MM.1S (cell line): ENCODE measurements at regions not wholly inside any gene's neighbourhood (a gene's known extent, or its start where the extent isn't known, plus 50 kb on each side); places are given as distances from the start of the nearest gene placed in this dataset.

ENCODE experiments used
- CTCF ChIP-seq: fragments of 300-600 bp; sonication (generic); IDR thresholded peaks from 2 replicates; pipeline ENCODE4 v1.5.1; 2016; ENCODE audit warnings: antibody characterized with exemption, low read length, mixed read lengths
- EZH2 ChIP-seq: fragments of 300-600 bp; sonication (generic); optimal IDR thresholded peaks from 2 replicates; pipeline ENCODE3; 2017; ENCODE audit warnings: low read depth, mild to moderate bottlenecking, antibody characterized with exemption, low read length, mixed read lengths
- EZH2phosphoT487 ChIP-seq: fragments of 300-600 bp; sonication (generic); IDR thresholded peaks from 2 replicates; pipeline ENCODE4 v1.6.1; 2018; ENCODE audit warnings: antibody characterized with exemption, low read length

DNA sequence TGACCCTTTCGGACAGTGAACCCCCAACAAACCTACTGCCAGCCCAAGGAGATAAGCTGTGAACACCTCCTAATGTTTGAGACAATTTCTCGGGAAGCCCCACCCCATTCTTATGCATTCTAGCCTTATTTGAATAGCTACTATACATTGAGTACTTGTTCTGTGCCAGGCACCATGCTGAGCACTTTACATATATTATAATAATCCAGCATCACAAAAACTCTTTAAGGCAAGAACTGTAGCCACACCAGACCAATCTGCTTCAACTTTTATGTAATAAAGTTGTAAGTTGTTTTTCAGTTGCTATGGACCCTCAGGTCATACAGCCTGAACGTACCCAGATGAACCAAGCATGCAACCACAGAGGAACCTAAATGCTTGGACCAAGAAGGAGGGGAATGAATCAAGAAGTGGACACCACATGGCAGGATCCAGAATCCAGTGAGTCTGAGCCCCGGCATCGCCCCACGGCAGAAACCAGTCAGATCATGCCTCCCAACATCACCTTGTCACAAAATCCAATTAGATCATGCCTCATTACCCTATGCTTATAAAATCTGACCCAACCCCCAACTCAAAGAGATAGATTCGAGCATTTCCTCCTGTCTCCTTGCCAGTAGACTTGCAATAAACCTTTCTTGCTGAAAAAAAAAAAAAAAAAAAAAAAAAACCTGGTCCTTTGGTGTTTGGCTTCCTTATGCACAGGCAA lies 225.0 kb downstream of the QDPR start:
- TF ChIP-seq CTCF (no peak), EZH2phosphoT487 (no peak), EZH2 (no peak)
